HG03103 (cell line): ENCODE measurements at regions not wholly inside any gene's neighbourhood (a gene's known extent, or its start where the extent isn't known, plus 50 kb on each side); places are given as distances from the start of the nearest gene placed in this dataset.

Experiments used
- ATAC-seq: cut with Tn5 transposase; IDR thresholded peaks from one replicate; pipeline ENCODE4 v1.9.1; 2021; ENCODE audit warnings: low read depth; ENCODE audit not compliant: unreplicated experiment

DNA sequence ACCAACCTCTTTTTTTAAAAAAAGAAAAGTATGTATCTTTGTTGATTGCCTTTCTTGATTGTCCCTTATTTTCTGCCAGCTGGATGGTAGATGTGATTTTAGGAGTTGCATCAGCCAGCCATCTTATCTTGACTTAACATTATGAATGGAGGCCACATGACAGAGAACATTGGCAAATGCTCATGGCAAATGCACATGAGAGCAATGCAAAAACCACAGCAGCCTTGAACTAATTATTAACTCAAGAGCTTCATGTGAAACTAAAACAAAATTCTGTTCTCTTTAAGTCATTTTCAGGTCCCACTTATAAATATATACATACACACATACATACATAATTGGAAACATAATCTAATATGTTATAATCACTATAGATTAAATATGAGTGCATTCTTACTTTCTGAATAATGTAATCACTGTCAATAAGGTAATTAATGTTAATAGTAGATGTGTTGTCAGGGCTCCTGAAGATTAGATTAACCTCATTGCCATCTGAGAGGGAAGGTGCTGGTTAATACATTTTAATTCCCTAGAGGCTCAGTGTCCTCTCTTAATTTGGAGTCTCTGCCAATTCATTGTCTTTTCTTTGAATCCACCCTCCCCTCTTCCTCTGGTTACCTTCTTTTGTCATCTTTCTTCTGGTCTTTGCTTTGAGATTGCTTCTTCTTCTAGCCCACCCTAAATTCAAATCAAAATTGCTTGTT is 962.2 kb downstream of the ADGRL2 start:
- no peak for ATAC-seq

DNA sequence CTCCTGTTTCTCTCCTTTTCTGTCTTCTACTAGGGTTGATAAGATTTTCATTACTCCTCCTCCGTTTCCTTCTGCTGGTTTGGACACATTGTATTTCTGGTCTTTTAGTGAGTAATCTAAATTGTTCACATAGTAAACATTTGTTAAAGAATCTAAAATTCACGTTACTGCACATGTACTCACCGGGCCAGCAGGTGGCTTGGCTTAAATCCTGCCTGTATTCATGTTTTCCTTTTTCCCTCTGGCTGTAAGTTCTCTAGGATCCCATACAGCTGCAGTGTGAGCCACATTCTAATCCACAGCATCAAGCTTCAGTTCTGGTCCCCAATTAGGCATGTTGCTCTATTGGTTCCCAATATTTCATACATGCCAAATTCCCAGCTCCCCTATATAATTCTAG is 958.3 kb downstream of the ADGRL2 start:
- ATAC-seq = no peak

DNA sequence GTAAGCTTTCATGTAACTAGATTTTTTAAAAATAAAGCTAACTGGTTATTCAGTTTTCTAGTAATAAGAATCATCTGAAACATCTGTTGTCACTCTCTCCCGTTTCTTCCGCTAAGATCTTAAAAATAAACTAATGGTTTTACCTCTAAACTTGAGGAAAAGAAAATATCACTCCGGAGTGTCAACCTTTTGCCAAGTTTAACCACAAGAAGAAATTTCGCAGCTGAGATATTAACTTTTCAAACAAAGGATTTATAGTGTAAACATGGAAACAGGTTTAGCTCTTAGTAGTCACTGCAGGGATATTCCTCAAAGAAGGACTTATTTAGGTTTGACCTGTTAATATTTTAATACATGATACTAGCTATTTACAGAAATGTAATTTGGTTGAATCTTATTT is 954.9 kb downstream of the ADGRL2 start:
- ATAC-seq = no peak

DNA sequence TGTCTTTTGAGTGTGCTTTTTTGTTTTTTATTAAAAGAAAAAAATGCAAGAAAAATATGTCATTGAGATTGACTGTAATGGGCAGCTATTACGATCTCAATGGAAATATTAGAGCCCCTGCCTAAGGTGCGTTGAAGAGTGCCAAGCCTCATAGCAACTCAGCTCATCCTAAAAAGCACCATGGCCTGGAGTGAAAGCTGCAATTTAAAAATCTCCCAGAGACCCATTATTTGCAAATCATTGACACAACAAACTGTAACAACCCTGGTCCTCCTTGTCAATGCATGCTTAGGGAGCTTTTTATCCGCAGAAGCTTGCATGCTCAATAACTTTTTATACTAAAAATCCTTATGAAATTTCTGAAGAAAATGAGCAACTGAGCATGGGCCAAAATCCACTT is 954.5 kb downstream of the ADGRL2 start:
- no peak for ATAC-seq

DNA sequence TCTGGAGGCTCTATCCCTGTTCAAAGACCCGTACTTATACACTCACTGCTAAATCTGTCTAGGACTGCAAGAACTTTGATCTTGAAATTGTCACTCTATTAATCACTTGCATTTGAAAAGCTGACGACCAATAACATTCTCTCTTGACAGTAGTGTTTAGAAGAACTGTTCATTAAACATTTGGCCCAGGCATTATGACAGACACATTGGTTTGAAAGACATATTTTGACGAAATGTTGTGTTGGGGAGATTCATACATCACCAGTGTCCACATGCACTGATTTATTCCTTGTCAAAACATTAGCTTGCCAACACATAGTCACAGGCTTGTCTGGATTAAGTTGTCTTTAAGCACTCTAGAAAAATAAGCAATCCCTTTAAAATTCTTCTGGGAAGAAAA is 951.3 kb downstream of the ADGRL2 start:
- ATAC-seq = no peak

DNA sequence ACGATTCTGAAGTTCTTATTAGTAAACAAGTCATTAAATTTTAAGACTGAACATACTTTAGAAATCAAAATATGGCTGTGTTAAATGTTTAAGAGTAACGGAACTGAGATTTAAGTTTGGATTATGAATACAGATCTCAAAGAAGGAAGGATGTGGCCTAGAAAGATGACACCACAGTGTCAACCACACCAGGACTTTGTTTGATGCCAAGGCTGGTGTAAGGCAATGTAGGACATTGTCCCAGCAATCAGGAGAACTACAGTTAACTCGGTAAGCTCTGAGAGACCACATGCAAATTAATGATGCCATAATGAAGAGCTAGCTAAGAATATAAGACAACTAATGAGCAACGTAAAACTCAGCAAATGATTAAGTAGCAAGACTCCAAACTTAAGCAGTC is 932.9 kb downstream of the ADGRL2 start:
- no peak for ATAC-seq

DNA sequence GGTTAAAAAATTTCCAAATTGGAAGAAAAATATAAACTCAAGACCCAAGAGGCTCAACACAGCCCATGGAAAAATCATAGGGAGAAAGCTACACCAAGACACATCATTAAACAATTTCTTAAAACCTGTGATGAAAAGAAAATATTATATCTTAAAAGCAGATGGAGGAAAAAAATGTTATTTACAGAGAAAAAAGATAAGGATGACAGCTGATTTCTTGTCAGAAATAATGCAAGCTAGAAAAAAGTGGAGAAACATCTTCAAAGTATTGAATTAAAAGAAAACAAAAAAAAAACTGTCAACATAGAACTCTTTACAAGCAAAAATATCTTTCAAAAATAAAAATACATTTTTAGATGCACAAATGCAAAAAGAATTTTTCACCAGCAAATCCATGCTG is 930.5 kb downstream of the ADGRL2 start:
- no peak for ATAC-seq

DNA sequence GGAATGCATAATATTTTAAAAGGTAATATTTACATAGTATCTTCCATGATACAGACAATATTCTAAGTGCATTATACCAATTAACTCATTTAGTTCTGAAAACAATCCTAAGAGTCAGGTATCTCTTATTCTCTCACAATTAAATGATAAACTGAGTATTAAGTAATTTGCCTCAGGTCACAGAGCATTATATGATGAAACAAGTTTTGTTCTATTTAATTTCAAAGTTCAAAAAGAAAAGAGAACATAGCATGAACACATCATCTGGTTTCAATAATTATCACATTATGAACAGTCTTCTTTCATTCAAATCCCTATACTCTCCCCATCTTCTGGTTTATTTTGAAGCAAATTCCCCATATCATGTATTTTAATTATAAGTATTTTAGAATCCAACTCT is 927.5 kb downstream of the ADGRL2 start:
- ATAC-seq = no peak

DNA sequence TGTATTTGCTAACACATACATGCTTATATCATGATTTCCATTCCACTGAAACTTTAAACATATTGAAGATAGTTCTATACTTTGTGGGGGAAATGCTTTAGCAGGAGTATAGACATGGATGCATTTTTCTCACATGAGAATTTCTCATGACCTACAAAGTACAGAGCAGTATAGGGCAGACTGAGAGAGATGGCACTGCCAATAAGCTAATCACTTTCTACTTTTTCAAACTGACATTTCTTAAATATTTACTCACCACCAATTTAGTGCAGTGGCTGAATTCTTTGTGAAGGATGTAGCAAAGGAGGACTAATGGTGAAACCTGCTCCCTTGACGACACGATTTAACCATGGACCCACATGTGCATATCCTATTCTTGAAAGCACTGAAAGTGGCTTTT is 923.5 kb downstream of the ADGRL2 start:
- ATAC-seq = no peak

DNA sequence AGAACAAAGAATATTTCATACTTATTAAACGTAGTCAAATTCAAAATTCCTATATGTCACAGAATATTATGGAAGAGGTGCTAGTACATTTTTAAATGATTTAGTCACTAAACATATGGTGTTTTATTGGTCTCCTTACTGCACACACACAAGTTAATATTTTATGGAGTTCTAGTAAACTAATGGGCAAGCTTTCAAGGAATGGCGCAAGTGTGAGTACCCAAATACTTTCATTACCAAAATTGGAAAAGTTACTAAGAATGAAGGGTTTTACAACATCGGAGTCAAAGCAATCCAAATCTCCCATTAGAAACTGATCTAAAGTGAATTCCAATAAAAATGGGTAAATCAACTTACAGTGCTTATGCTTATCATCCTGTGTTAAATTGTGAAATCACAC is 921.9 kb downstream of the ADGRL2 start:
- ATAC-seq = no peak

DNA sequence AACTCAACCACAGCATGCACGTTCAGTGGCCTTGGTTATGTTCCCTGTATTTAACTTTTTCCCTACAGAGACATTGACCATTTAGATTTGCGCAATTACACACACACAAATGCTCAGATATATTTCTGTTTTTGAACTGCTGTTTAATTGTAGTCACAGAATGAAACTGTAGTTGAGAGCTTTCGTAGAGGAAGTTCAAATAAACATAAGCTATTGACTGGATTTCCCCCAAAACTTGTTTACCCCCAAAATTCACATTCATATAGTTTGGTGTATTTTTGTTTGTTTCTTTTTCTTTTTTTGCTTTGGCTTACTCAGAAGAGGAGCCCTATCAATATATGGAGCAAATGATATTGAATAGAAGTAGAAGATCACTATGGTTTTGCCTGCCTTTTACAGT is 921.0 kb downstream of the ADGRL2 start:
- no peak for ATAC-seq

DNA sequence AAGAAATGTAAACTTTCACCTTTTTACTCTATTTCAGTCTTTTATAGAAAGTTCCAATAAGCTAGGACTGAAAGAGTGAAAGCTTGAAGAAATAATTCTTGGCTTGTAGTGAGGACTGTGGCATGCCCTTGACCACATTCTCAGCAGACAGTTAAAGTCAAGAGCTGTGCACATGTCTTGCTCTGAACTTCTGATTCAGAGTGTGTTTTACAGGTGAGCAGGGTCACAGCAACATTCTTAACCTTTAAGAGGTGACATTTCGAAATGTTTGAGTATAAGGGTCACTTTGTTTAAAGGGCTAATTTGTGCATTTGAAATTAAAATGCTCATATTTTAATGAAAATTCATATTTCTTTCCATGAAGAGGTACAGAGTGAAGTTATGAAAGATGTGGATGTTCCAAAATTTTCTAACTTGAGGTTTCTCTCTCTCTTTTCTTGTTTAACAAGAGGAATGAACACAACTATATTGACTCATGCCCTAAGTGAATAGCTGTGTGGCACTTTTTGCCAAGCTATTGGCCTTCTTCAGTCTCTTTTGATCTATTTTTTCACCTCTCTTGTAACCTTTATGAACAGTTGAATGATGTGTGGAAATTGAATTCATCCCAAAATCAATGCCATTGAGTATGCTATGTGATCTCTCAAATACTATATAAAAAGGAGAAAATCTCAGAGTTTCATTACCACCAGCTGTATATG is 918.1 kb downstream of the ADGRL2 start:
- no peak for ATAC-seq

DNA sequence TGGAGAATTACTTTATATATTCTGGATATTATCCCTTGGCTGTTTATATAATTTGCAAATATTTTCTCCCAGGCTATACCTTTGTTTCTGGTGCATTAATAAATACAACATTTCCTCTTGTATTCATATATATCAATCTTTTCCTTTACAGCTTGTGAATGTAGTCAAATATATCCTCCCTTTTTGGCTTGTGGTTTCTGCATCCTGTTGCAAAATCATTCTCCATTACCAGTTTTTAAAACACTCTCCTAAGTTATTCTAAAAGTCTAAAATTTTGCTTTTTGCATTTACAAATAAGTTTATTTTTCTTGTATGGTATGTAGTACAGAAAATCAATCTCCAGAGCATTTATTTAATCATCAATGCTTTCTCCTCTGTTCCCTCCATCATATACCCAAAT is 909.4 kb downstream of the ADGRL2 start:
- no peak for ATAC-seq

DNA sequence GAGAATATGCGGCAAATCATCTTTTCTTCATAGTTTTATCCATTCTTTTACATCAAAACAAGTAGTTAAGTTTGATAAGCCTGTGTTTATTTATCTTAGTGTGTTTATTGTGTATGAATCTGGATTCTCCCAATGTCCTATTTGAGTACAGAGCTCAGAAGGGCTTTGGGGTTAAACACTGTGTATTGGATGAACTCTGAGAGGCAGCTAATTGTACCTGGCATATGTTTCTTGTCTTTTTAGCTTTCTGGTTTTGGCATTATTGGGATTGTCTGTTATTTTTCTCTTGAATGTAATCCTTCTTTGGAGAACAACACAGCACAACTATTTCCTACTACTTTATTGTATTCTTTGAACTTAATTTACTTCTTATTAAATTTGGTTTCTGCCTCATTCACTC is 906.9 kb downstream of the ADGRL2 start:
- no peak for ATAC-seq

DNA sequence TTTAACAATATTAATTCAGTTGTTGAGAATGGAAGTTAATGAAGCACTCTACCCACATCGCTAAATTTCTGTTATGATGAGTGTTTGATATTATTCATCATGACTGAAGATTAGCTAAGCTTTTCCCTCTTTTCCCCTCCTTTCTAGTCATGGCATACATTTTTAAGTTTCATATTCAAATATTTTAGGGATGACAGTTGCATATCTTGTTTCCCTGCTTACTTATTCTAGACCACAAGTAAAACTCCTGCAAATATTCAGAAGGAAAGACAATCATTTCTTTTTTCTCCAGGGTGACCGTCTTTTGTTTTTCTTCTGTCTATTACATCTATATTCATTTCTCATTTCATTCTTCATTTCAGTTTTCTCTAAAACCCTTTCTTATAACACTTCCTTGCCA is 906.0 kb downstream of the ADGRL2 start:
- no peak for ATAC-seq

DNA sequence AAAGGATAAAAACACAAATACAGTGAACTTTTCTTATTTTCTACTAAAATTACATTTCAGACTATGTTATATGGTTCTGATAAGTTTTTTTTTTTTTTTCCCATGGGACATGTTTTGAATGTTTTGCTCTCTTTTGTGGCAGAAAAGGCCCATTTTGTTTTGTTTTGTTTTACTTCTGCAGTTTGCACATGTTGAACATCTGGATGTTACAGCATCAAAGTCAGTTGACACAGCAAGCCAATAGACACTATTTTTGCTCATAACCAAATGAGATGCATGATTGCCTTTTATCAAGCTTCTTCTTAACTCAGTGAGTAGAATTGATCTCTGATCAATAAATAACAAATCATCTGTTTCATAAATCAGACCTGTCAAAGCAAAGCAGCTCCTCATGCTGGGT is 904.2 kb downstream of the ADGRL2 start:
- no peak for ATAC-seq

DNA sequence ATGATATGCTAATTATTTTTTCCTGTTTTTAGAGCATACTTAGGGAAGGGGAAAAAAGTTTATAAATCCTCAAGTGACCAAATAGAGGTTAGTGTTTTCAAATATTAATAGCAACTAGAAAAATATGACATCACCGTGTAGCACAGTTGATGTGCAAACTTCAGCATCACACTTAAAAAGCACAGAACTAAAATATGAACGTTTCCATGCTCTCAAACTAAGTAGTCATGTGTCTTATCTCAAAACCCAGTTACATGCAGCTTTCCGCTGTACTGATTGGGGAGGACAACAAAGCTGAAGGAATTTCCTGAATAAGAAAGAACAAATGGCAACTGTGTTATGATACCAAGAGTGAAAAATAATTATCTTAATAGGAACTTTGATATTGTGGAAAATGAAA is 903.7 kb downstream of the ADGRL2 start:
- ATAC-seq = no peak

DNA sequence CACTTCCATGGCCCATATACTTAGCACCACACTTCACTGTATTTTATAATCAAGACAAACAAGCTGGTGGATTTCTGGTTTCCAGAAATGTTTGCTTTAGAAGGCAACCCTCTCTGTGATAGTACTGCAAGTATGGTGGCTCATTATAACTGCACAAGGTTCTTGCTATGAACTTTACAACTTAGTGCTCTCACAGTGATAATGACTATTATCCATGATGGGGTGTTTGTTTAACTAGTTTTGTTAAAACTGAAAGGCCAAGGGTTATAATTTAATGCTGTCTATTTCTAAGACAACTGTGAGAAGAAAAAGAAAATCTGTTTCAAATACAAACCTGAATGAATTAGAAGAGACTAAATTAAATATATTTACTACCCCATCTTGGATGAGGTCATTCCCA is 903.2 kb downstream of the ADGRL2 start:
- ATAC-seq = no peak

DNA sequence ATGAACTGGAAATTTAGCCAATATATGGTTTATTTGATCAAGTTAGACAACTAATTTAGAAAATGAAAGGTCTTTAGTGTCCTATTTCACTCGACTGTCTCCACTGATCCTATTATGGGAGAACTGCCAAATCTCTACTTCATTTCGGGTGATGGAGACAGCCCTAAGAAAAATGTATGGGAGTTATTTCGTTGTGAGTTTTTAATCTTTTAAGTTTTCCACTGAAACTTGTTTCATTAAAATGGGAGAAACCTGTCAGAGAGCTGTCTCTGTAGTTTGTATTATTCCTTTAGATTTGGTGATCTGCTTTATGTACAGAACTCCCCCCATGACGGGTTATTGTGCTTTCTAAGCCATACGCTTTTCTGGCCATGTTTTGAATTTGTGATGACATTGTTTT is 899.7 kb downstream of the ADGRL2 start:
- no peak for ATAC-seq

DNA sequence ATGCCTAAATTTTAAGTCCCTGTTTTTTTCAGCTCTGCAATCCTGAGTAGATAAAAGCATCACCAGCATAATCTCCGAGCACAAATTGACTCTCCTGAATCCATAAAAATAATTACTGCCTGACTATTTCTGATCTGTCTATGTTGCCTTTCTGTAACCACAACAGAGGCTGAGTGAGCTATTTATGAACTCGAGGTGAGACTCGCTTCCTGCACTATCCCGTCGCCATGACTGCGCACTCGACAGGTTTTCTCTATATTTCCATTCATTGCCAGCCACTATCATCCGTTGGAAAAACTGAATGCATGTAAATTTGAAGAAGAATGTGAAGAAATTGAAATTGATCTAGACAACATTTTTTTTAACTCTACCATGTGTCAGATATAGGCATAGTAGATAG is 897.2 kb downstream of the ADGRL2 start:
- no peak for ATAC-seq

DNA sequence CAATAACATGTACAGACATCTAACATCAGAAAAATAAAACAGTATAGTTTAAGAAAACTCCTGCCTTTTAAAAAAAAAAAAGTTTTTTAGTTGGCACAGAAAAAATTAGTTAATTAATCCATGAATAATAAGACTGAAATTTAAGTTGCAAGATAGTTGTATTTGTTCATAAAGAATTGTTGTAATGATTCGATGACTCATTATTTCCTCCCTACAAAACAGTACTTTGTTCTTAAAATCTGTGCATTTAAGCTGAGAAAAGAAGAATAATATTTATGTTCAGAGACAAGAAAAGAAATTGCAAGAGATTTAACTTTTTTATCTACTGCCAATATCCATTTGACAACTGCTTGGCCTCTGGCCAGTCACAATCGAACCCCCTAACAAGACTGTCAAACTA is 894.7 kb downstream of the ADGRL2 start:
- no peak for ATAC-seq

DNA sequence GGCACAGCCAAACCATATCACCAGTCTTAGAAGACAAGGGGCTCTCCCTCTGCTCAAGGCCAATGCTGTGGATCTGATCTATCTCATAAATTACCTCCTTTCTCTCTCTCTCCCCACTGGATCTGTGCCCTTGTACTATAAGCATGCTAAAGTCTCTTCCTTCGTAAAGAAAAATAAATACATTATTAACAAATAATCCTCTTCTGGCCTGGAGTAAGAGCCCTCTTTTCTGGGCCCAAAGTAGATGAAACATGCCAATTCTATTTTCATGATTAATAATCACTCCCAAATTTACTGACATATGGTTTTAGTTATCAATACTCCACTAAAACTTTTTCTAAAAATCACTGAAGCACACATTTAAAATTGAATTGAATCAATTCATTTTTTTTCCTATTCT is 889.7 kb downstream of the ADGRL2 start:
- ATAC-seq = no peak

DNA sequence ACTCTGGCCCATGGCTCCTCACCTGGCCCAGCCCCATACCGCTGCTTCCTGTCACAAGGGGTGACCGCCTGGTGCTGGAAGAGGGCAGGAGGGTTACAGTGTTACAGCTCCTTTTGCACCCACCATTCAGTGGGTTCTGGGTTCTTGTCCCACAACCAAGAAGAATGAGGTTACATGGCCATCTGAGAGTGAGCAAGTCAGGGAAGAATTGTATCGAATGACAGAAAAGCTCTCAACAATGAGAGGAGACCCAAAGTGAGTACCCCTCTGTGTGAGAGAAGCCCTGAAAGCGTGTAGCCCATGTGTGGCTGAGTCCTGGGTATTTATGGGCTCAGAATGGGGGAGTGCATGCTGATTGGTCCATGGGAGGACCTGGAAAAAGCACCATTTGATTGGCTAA is 888.5 kb downstream of the ADGRL2 start:
- no peak for ATAC-seq
